H1 (cell line): ENCODE measurements at regions not wholly inside any gene's neighbourhood (a gene's known extent, or its start where the extent isn't known, plus 50 kb on each side); places are given as distances from the start of the nearest gene placed in this dataset.
A peak's percentile ranks its signal among the peaks of the same experiment; 100 is the strongest.

Experiments used
- CTCF ChIA-PET: fragments of 300-600 bp; sonication (Branson Sonifier 250); formaldehyde crosslinking; loops from one replicate; lab custom pipeline; 2021; ENCODE audit not compliant: partially characterized antibody; lab: Charles Lee
- POLR2A ChIA-PET: fragments of 300-600 bp; sonication (Branson Sonifier 250); formaldehyde crosslinking; loops from one replicate; lab custom pipeline; 2021; ENCODE audit warnings: inconsistent platforms; ENCODE audit not compliant: partially characterized antibody; lab: Charles Lee
- DNase-seq, 2 experiments: peaks; one replicate each; pipeline versions ENCODE4 v3.0.0 to v3.0.0-alpha.2; 2010 to 2022; ENCODE audit warnings: low spot score in 2 of 2, low read depth in 1 of 2, mixed read lengths in 1 of 2
- FAIRE-seq: peaks from 2 replicates; lab custom pipeline; 2011; peaks lifted over from hg19 to GRCh38; lab: Jason Lieb, UNC
- H2AFZ ChIP-seq: 2 replicates; pipeline ENCODE4 v1.8.1; 2012; ENCODE audit warnings: low read length, inconsistent platforms
- H2AK5ac ChIP-seq: 2 replicates; pipeline ENCODE4 v1.6.1; 2013; ENCODE audit warnings: low read depth, low read length
- H2BK120ac ChIP-seq: replicated peaks from 2 replicates; pipeline ENCODE3; 2013; ENCODE audit warnings: low read depth, low read length, inconsistent platforms
- H2BK12ac ChIP-seq: 2 replicates; pipeline ENCODE4 v1.6.1; 2013; ENCODE audit warnings: low read depth, low read length
- H2BK15ac ChIP-seq: 2 replicates; pipeline ENCODE4 v1.6.1; 2013; ENCODE audit warnings: low read length
- H2BK20ac ChIP-seq: 2 replicates; pipeline ENCODE4 v1.6.1; 2013; ENCODE audit warnings: low read length
- H2BK5ac ChIP-seq: 2 replicates; pipeline ENCODE4 v1.6.1; 2013; ENCODE audit warnings: low read depth, low read length
- H3K14ac ChIP-seq: 2 replicates; pipeline ENCODE4 v1.6.1; 2013; ENCODE audit warnings: inconsistent platforms; ENCODE audit not compliant: insufficient read length
- H3K18ac ChIP-seq: 2 replicates; pipeline ENCODE4 v1.6.1; 2013; ENCODE audit warnings: low read length; ENCODE audit errors: extremely low read depth
- H3K23ac ChIP-seq: 2 replicates; pipeline ENCODE4 v1.6.1; 2013; ENCODE audit warnings: inconsistent platforms; ENCODE audit not compliant: insufficient read length
- H3K23me2 ChIP-seq: 2 replicates; pipeline ENCODE4 v1.6.1; 2013; ENCODE audit warnings: low read depth, low read length
- H3K27ac ChIP-seq: 2 replicates; pipeline ENCODE4 v1.6.1; 2011; ENCODE audit warnings: low read depth, low read length, inconsistent platforms
- H3K27me3 ChIP-seq, 4 experiments: replicated peaks in 1 of 4; 1 replicate in 1 of 4; 2 replicates in 3 of 4; pipeline versions ENCODE4 v1.6.1 to v1.8.1; 2011 to 2013; ENCODE audit warnings: low read length in 3 of 4, mild to moderate bottlenecking in 3 of 4, inconsistent platforms in 2 of 4, mixed read lengths in 2 of 4, moderate library complexity in 1 of 4; ENCODE audit not compliant: control insufficient read depth in 3 of 4, insufficient read depth in 3 of 4; ENCODE audit errors: extremely low read depth in 1 of 4
- H3K36me3 ChIP-seq, 4 experiments: 2 replicates each; pipeline versions ENCODE4 v1.6.1 to v1.8.1; 2011 to 2013; ENCODE audit warnings: mild to moderate bottlenecking in 4 of 4, low read length in 3 of 4, moderate library complexity in 2 of 4, control low read depth in 1 of 4, inconsistent platforms in 1 of 4; ENCODE audit not compliant: insufficient read depth in 4 of 4, control insufficient read depth in 2 of 4
- H3K4ac ChIP-seq: replicated peaks from 2 replicates; pipeline ENCODE3; 2013; ENCODE audit warnings: low read length, low read depth, mixed read lengths, inconsistent platforms; ENCODE audit not compliant: insufficient read length
- H3K4me1 ChIP-seq, 4 experiments: replicated peaks in 1 of 4; 1 replicate in 1 of 4; 2 replicates in 3 of 4; pipeline versions ENCODE4 v1.6.1 to v1.8.1; 2011 to 2013; ENCODE audit warnings: low read length in 3 of 4, inconsistent platforms in 2 of 4, mixed read lengths in 1 of 4; ENCODE audit not compliant: insufficient read depth in 4 of 4, control insufficient read depth in 3 of 4
- H3K4me2 ChIP-seq, 2 experiments: 2 replicates each; pipeline versions ENCODE4 v1.6.1 to v1.8.1; 2011 to 2013; ENCODE audit warnings: low read depth in 2 of 2, low read length in 2 of 2, control low read depth in 1 of 2, inconsistent platforms in 1 of 2, mild to moderate bottlenecking in 1 of 2; ENCODE audit not compliant: insufficient read depth in 1 of 2
- H3K4me3 ChIP-seq, 4 experiments: fragments of 200-600, 300-600 bp in 1 of 4; sonication (generic), shearing (Covaris generic), sonication (Bioruptor Twin) in 1 of 4; 2 replicates each; pipeline versions ENCODE4 v1.5.1 to v1.8.1; 2011 to 2016; ENCODE audit warnings: low read length in 4 of 4, low read depth in 3 of 4, control low read depth in 2 of 4, inconsistent platforms in 2 of 4, mild to moderate bottlenecking in 2 of 4, mixed read lengths in 1 of 4, moderate library complexity in 1 of 4; ENCODE audit not compliant: insufficient read depth in 2 of 4; ENCODE audit errors: extremely low read depth in 1 of 4
- H3K56ac ChIP-seq: replicated peaks from 2 replicates; pipeline ENCODE3; 2013; ENCODE audit warnings: low read depth, mild to moderate bottlenecking, mixed read lengths, low read length, inconsistent platforms; ENCODE audit not compliant: insufficient read length
- H3K79me1 ChIP-seq: 2 replicates; pipeline ENCODE4 v1.6.1; 2013; ENCODE audit warnings: low read depth, low read length, control low read depth
- H3K79me2 ChIP-seq, 2 experiments: 2 replicates each; pipeline versions ENCODE4 v1.6.1 to v1.8.1; 2012 to 2013; ENCODE audit warnings: low read length in 2 of 2, mild to moderate bottlenecking in 2 of 2, inconsistent platforms in 1 of 2; ENCODE audit not compliant: insufficient read depth in 2 of 2, control insufficient read depth in 1 of 2
- H3K9ac ChIP-seq, 4 experiments: replicated peaks in 1 of 4; 1 replicate in 1 of 4; 2 replicates in 3 of 4; pipeline versions ENCODE4 v1.6.1 to v1.8.1; 2011 to 2013; ENCODE audit warnings: low read depth in 3 of 4, low read length in 3 of 4, control low read depth in 2 of 4, mild to moderate bottlenecking in 2 of 4, moderate library complexity in 2 of 4, inconsistent platforms in 1 of 4; ENCODE audit errors: extremely low read depth in 1 of 4
- H3K9me3 ChIP-seq, 2 experiments: 2 replicates each; pipeline versions ENCODE4 v1.6.1 to v1.8.1; 2012 to 2013; ENCODE audit warnings: mild to moderate bottlenecking in 2 of 2, moderate library complexity in 2 of 2, control low read depth in 1 of 2, inconsistent platforms in 1 of 2, low read depth in 1 of 2, low read length in 1 of 2, mixed read lengths in 1 of 2; ENCODE audit not compliant: insufficient read depth in 2 of 2
- H4K20me1 ChIP-seq, 2 experiments: replicated peaks in 1 of 2; 2 replicates each; pipeline versions ENCODE3 to v1.8.1; 2011 to 2013; ENCODE audit warnings: inconsistent platforms in 2 of 2, low read length in 2 of 2, mild to moderate bottlenecking in 1 of 2; ENCODE audit not compliant: insufficient read depth in 2 of 2, control insufficient read depth in 1 of 2
- H4K5ac ChIP-seq: 2 replicates; pipeline ENCODE4 v1.6.1; 2013; ENCODE audit warnings: low read length, low read depth, mixed read lengths, inconsistent platforms; ENCODE audit not compliant: insufficient read length
- H4K8ac ChIP-seq: 2 replicates; pipeline ENCODE4 v1.8.0; 2013; ENCODE audit warnings: mild to moderate bottlenecking, moderate library complexity, low read length, inconsistent platforms; ENCODE audit not compliant: insufficient read depth; ENCODE audit errors: extremely low read depth
- H4K91ac ChIP-seq: replicated peaks from 2 replicates; pipeline ENCODE3; 2013; ENCODE audit warnings: low read length, mixed read lengths, inconsistent platforms; ENCODE audit not compliant: insufficient read length
- BCL11A ChIP-seq, 2 experiments: IDR thresholded peaks; one replicate each; pipeline ENCODE4 v1.6.1; 2011; ENCODE audit warnings: low read depth in 2 of 2, low read length in 2 of 2, mild to moderate bottlenecking in 2 of 2
- RXRA ChIP-seq: IDR thresholded peaks from 2 replicates; pipeline ENCODE4 v1.6.1; 2011; ENCODE audit warnings: low read depth, mild to moderate bottlenecking, low read length, moderate library complexity; ENCODE audit not compliant: insufficient read depth
- TEAD4 ChIP-seq: IDR thresholded peaks from 2 replicates; pipeline ENCODE4 v1.6.1; 2012; ENCODE audit warnings: low read depth, low read length, inconsistent platforms, mixed read lengths
- WGBS, 2 experiments: shearing (Covaris generic) in 1 of 2; methylation state at CpG; one replicate each; pipeline versions ENCODE4 v1.1.6 to v1.1.7; 2013 to 2015; ENCODE audit warnings: low lambda C conversion rate in 2 of 2, mixed read lengths in 2 of 2, inconsistent platforms in 1 of 2, low coverage in 1 of 2, missing lambda C conversion rate in 1 of 2; ENCODE audit not compliant: insufficient replicate concordance in 2 of 2, insufficient coverage in 1 of 2, insufficient read length in 1 of 2; ENCODE audit errors: extremely low coverage in 1 of 2, missing lambda C conversion rate in 1 of 2; 5-methylcytosine and 5-hydroxymethylcytosine counted together

GRCh38 chr2:239461291-239462190 is 60.7 kb upstream of the HDAC4 start:
- H3K23ac ChIP-seq, result no peak overlapping the region
- no peak overlapping the region for H2BK120ac ChIP-seq
- H2AFZ ChIP-seq, result no peak overlapping the region
- ChIA-PET CTCF (interaction anchor here (0.9 kb wide), 1 partner anchor 90 kb away, joined by 3 read pairs; no protein-coding TSS in a partner anchor), POLR2A (no interaction called here)
- FAIRE-seq (no peak), DNase-seq (peak in 1 of 2 experiments; percentile 13)
- H3K4ac ChIP-seq, result no peak overlapping the region
- no peak overlapping the region for H3K9ac ChIP-seq
- no peak overlapping the region for H2AK5ac ChIP-seq
- no peaks in the 10 kb centered on the region for H3K27me3 ChIP-seq
- no peak overlapping the region for H4K5ac ChIP-seq
- H3K79me2 ChIP-seq, result no peaks in the 10 kb centered on the region
- no peak overlapping the region for H3K27ac ChIP-seq
- no peak overlapping the region for H2BK5ac ChIP-seq
- no peak overlapping the region for H2BK15ac ChIP-seq
- H3K18ac ChIP-seq, result no peak overlapping the region
- H3K9me3 ChIP-seq, result no peaks in the 10 kb centered on the region
- no peak overlapping the region for H4K8ac ChIP-seq
- no peak overlapping the region for H3K4me2 ChIP-seq
- TF ChIP-seq TEAD4, result no peak
- no peak for TF ChIP-seq BCL11A (IDR thresholded peaks at IDR 0.05; ENCODE audit: low read depth in 2 of 2, low read length in 2 of 2)
- no peak for TF ChIP-seq RXRA
- no peak overlapping the region for H4K91ac ChIP-seq
- no peaks in the 10 kb centered on the region for H4K20me1 ChIP-seq
- no peak overlapping the region for H2BK12ac ChIP-seq
- WGBS, 2 experiments, result 91% methylated on average over 18 of the region's 19 CpGs; no CpG with 5 or more reads in 1 of the 2 experiments
- no peak overlapping the region for H3K56ac ChIP-seq
- no peak overlapping the region for H2BK20ac ChIP-seq
- H3K14ac ChIP-seq, result no peak overlapping the region
- H3K36me3 ChIP-seq, result no peaks in the 10 kb centered on the region
- no peak overlapping the region for H3K4me3 ChIP-seq
- H3K23me2 ChIP-seq, result no peaks in the 10 kb centered on the region
- H3K79me1 ChIP-seq, result no peaks in the 10 kb centered on the region
- H3K4me1 ChIP-seq, result no peaks in the 10 kb centered on the region
